RWPE2 (cell line): ENCODE measurements at regions not wholly inside any gene's neighbourhood (a gene's known extent, or its start where the extent isn't known, plus 50 kb on each side); places are given as distances from the start of the nearest gene placed in this dataset.

ENCODE experiments used
- ATAC-seq: fragments of 200-7000 bp; cut with Tn5 transposase; 3 replicates; pipeline ENCODE4 v1.9.1; 2021; ENCODE audit warnings: low read depth
- DNase-seq: peaks from one replicate; pipeline ENCODE4 v3.0.0-alpha.2; 2020; ENCODE audit warnings: low spot score
- H3K27ac ChIP-seq: fragments of 450-650 bp; 2 replicates; pipeline ENCODE4 v1.5.1; 2017; ENCODE audit warnings: mild to moderate bottlenecking; ENCODE audit not compliant: poor library complexity, severe bottlenecking
- H3K27me3 ChIP-seq: fragments of 250-450 bp; sonication (Bioruptor Pico); 2 replicates; pipeline ENCODE4 v1.5.1; 2021; ENCODE audit warnings: mild to moderate bottlenecking, moderate library complexity; ENCODE audit not compliant: insufficient read depth, poor library complexity, severe bottlenecking
- H3K36me3 ChIP-seq: fragments of 250-450 bp; sonication (Bioruptor Pico); 2 replicates; pipeline ENCODE4 v1.5.1; 2020; ENCODE audit warnings: low read depth, mild to moderate bottlenecking, moderate library complexity
- H3K4me1 ChIP-seq: fragments of 250-450 bp; sonication (Bioruptor Pico); 2 replicates; pipeline ENCODE4 v1.5.1; 2021; ENCODE audit warnings: mild to moderate bottlenecking, moderate library complexity; ENCODE audit not compliant: insufficient read depth, poor library complexity, severe bottlenecking
- H3K4me3 ChIP-seq: fragments of 250-450 bp; sonication (Bioruptor Pico); 2 replicates; pipeline ENCODE4 v1.5.1; 2021; ENCODE audit warnings: mild to moderate bottlenecking, moderate library complexity; ENCODE audit not compliant: severe bottlenecking
- H3K9me3 ChIP-seq: fragments of 250-450 bp; sonication (Bioruptor Pico); 2 replicates; pipeline ENCODE4 v1.5.1; 2021; ENCODE audit warnings: mild to moderate bottlenecking, moderate library complexity; ENCODE audit not compliant: severe bottlenecking
- TF ChIP-seq, protein P1 (sequence below): fragments of 450-650 bp; IDR thresholded peaks from one replicate; pipeline ENCODE4 v1.5.1; 2017; ENCODE audit warnings: mild to moderate bottlenecking, moderate library complexity; ENCODE audit not compliant: poor library complexity, severe bottlenecking

DNA sequence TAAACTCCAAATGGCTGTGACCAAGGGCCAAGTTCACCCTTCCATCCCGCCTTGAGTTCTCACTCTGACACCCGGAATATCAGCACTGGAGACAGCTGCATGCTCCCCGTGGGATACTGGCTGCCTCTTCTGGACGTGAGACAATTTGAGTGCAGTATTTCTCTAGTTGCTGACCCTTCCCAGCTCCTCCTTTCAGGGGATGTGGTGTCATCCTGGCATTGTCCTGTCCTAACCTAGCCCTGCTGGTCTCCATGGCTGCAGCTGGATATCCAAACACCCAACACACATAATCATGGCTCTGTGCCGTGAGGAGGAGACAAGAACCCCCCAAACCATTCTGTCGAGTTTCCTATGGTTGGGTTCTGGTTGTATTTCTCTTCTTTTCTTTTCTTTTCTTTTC is 82.6 kb downstream of the PAX1 start:
- H3K36me3 ChIP-seq: no peaks in the 10 kb centered on the region
- H3K9me3 ChIP-seq: no peaks in the 10 kb centered on the region
- ATAC-seq: no peak
- no peaks in the 10 kb centered on the region for H3K4me1 ChIP-seq
- H3K27me3 ChIP-seq: no peaks in the 10 kb centered on the region
- TF ChIP-seq, protein P1, sequence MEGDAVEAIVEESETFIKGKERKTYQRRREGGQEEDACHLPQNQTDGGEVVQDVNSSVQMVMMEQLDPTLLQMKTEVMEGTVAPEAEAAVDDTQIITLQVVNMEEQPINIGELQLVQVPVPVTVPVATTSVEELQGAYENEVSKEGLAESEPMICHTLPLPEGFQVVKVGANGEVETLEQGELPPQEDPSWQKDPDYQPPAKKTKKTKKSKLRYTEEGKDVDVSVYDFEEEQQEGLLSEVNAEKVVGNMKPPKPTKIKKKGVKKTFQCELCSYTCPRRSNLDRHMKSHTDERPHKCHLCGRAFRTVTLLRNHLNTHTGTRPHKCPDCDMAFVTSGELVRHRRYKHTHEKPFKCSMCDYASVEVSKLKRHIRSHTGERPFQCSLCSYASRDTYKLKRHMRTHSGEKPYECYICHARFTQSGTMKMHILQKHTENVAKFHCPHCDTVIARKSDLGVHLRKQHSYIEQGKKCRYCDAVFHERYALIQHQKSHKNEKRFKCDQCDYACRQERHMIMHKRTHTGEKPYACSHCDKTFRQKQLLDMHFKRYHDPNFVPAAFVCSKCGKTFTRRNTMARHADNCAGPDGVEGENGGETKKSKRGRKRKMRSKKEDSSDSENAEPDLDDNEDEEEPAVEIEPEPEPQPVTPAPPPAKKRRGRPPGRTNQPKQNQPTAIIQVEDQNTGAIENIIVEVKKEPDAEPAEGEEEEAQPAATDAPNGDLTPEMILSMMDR: no peak
- no peak for DNase-seq
- H3K4me3 ChIP-seq: no peak overlapping the region
- no peak overlapping the region for H3K27ac ChIP-seq

DNA sequence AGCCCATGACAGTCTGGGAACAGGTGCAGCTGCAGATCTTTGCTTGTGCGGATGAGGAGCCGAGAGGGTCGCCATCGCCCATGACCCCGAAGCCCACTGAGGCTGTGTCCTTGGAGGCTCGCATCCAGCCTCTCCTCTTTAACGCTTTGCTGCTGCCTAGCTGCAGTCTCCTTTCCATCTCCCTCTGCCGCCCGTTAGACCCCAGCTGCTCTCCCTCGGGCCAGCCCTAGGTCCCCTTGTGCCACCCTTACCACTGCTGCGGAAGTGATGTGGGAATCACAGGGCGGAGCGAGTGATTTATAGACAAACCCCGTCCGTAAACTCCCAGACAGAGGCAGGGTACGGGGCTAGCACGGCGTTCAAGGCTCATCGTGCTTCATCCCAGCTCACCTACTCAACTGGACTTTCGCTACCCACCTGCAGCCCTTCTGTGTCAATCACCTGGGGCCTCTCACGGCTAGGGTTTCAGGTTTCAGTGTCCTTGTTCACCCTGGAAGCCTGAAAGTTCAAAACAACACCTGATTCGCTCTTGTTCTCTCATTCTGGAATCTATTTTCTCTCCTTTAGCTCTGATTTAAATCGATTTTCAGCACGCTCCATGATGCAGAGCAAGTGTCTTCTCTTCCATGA is 76.1 kb downstream of the PAX1 start:
- TF ChIP-seq, protein P1: no peak
- no peak overlapping the region for H3K27ac ChIP-seq
- no peaks in the 10 kb centered on the region for H3K36me3 ChIP-seq
- DNase-seq (no peak), ATAC-seq (no peak)
- H3K27me3 ChIP-seq: no peaks in the 10 kb centered on the region
- H3K4me3 ChIP-seq: no peak overlapping the region
- H3K4me1 ChIP-seq: no peaks in the 10 kb centered on the region
- H3K9me3 ChIP-seq: no peaks in the 10 kb centered on the region

DNA sequence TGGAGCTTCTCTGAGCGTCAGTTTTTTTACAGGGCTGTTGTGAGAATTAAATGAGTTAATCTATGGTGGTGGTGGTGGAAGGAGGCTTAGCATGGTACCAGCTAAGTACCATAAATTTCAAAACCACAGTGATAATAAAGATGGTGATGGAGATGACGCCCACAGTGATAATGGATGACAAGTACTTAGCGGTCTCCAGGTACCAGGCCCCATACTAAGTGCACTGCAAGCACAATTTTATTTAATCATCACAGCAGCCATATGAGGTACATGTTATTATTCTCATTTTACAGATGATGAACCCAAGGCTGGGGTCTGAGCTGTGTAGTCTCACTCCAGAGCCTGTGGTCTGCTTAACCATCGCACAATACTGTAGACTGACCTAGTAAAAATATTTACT is 75.1 kb downstream of the PAX1 start:
- TF ChIP-seq, protein P1: no peak
- DNase-seq: no peak
- Histone ChIP-seq H3K4me1 (no peaks in the 10 kb centered on the region), H3K9me3 (no peaks in the 10 kb centered on the region), H3K4me3 (no peak overlapping the region), H3K27me3 (no peaks in the 10 kb centered on the region), H3K36me3 (no peaks in the 10 kb centered on the region), H3K27ac (no peak overlapping the region)
- ATAC-seq: no peak
